ENCODE measurements at regions not wholly inside any gene's neighbourhood (a gene's known extent, or its start where the extent isn't known, plus 50 kb on each side); places are given as distances from the start of the nearest gene placed in this dataset.

DNA sequence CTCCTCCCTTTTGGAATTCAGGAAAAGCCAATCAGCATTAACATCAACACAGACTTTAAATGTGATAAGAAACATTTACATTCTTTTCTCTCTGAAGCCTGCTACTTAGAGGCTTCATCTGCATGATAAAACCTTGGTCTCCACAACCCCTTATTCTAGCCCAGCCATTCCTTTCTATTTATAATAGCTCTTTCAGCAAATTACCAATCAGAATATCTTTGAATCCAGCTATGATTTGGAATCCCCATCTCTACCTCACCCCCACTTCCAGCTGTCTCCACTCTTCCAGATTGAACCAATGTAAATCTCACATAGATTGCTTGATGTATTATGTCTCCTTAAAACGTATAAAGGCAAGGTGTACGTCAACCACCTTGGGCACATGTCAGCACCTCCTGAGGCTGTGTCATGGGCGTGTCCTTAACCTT, 139.7 kb downstream of the TUSC7 start:
- DNase-seq = no peak

- no peak for DNase-seq
Measured at GRCh38 chr3:116852803-116853202, 143.2 kb downstream of the TUSC7 start.

DNA sequence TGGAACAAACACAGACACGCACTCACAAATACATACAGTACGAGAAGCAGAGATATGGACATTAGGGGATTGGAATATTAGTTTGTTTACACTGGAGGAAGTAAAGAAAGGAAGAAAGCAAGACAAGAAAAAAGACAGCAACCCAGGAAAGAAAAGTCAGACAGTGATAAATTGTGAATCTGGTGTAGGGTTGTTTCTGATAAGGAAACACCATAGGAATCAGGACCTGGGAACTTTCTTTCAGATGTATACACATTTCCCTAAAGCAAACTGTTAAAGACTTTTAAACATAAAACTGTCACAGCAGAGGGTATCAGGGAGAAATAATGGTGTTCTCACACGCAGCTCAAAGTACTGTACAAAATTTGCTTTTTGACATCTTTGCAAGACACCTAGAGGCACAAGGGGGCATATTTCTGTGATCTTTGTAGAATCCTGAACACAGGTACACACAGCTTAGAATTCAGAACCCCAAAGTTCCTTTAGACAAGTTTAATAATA, 153.7 kb downstream of the TUSC7 start:
- DNase-seq = no peak

DNA sequence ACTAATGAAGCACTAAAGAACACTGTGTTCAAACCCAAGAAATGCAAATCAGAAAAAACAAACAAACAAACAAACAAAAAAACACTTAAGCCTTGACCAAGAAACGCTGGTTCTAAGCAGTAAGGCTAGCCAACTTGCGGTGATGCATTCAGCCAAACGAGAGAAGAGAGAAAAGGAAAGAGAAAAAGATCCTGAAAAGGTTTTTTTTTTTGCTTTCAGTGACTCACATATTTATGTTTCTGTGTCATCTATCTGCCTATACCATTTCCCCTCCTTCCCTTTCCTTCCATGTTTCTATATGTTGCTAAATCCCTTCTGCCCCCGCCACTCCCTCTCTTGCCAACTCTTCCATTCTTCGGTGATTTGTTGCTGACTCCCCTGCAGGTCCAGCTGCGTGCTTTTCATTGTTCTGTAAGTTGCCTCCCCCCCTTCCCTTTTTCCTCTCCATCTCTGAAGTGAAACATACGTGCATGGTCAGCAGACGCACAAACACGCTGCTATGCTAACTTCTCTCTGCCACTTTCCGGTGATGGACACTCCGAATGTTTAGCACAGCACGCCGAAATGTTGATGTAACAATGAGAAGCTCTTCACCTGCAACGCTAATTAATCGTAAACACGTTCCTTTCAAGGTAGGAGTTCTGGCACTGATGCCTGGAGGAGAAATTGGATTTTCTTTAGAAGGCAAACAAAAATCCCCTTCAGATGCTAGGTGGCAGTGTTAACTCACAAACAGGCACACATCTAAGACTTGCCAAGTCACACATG, 154.4 kb downstream of the TUSC7 start:
- no peak for DNase-seq

DNA sequence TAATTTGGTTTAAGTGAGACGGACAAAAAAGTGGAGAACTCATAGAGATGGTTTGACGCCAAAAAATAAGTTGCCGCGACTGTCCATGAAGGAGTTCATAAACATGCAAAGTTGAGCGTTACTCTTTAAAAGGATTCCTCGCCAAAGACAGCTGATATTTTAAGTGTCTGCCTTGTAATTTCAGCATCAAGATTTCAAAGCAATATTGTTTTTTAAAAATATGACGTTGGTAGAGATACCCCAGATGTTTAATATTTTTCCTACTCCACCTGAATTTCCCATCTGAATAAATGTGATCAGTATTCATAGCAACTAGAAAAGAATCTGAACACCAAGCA, 155.0 kb downstream of the TUSC7 start:
- DNase-seq = no peak

DNA sequence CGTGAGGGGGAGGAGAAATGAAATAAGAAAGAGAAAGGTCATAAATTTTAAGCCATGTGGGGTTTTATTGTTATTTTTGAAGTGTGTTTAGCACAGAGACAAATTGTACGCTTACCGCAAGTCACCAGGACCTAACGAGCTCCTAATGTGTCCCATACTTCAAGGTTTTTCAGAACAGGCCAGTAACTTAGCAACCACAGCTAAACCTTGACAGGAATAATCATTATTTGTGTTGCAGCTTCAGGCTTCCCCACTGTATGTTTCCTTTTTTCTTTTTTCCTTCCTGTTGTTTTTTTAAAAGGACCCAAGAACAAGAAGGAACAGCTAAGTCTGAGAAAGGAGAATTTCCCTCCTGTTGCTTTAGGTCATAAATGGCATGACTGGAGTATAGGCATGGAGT, 160.8 kb downstream of the TUSC7 start:
- DNase-seq = no peak

DNA sequence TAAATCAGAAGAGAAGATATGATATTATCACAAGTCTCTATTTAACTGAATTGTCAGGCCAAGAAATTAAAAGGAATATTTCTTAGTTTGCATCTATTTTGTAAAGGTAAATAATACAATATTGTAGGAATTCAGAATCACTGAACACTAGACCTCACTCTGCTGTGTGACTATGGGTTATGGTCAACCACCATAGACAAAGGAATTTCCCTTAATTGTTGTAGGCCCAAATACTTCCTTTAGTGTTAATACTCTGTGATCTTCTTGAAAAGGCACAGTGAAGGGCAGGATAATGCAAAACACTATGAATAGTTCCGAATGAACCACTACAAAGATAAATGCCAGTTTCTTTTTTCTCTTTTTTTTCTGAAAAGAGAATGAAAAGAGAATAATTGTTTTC, 162.3 kb downstream of the TUSC7 start:
- DNase-seq = no peak

DNA sequence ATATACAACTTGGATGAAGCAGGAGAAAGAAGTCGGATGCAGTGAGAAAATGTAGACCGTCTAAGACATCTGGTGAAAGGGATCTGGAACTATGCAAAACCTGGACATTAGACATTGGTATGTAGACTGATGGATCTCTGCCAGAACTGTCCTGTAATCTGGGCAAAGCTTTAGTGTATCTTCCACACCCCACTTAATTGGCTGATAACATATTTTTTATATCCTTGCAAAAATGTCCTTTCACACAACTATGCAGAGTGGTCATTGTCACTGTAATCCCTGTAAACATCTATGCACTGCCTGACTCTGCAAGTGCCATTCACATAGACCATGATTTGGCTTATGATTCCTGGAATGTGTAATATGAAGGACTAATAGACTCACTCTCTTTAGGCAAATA, 163.1 kb downstream of the TUSC7 start:
- DNase-seq = no peak

DNA sequence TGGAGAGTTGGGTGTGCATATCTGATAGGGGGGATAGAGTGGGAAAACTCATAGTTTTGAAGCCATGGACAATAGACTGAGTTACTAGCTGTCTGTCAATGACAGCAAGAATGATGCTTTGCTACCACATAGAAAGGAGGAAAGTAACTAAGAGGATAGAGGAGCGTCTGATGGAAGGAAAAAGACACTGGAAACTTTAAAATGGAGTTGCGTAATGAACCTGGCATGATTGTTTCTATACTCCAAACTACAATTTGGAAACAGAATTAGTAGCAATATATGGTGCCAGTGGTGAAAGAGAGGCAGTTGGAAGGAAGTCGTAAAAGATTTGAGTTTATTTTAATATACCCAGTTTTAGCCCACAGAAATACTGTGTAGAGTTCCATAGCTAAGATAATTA, 163.6 kb downstream of the TUSC7 start:
- DNase-seq = no peak

DNA sequence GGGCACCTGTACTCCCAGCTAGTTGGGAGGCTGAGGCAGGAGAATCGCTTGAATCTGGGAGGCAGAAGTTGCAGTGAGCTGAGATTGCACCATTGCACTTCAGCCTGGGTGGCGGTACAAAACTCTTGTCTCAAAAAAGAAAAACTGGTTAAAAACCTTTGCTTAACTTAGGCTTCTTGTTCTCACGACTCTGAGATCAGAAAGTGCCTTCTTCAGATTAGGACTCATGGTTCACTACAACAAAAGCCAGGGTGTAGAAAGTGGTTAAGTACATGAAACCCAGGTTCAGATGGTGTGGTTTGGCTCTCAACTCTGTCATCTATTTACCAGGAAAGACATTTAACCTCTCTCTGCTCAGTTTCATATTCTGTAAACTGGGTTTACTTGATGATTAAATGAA, 168.4 kb downstream of the TUSC7 start:
- DNase-seq = no peak

DNA sequence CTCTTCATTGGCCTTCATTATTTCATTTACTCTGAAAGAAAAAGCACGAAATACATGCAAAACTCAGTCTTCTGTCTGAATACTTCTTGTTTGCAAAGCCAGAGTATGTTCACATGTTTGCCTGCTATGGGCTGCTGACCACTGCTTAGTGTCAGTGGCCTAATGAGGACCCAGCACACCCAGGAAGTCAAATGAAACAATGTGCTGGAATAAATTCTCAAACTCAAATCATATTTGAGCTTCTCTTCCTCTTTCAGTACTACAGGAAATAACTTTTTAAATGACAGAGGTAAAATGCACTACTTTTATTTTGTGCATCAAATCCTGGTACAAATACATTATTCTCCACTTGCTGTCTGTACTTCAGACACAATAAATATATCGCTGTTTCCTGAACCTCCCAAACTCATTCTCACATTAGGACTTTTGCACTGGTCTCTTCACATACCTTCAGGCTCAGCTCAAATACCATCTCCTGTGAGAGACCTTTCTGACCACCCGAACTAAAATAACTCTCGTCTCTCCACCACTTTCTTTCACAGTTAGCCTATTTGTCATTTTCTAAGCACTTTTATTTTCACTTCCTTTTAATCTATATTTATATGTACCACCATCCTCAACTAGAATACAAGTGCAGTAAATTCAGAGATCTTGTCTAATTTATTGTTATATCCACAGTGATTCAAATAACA, 176.8 kb downstream of the TUSC7 start:
- DNase-seq = no peak

GRCh38 chr3:116896116-116896515, 186.5 kb downstream of the TUSC7 start:
- DNase-seq = no peak

GRCh38 chr3:116897382-116897781, 187.8 kb downstream of the TUSC7 start:
- DNase-seq = no peak

DNA sequence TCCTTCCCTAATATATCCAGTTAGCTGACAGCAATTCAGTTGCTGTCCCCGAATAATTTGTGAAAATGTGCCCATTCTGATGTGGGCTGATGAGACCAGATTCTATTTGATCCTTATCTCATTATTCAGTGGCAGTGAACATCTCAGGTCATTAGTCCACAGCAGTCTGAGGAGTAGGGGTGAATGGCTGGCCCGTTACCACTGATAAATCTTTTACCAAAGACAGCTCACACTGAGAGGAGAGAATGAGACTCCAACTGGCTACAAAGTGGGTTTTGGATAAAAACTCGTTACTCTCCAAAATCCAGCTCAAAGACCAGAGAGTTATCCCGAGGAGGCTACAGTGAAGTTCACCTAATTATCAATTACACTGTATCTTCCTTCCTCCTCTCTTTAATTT, 189.7 kb downstream of the TUSC7 start:
- no peak for DNase-seq

- DNase-seq = no peak
Measured at GRCh38 chr3:116905334-116905733, 195.8 kb downstream of the TUSC7 start.

DNA sequence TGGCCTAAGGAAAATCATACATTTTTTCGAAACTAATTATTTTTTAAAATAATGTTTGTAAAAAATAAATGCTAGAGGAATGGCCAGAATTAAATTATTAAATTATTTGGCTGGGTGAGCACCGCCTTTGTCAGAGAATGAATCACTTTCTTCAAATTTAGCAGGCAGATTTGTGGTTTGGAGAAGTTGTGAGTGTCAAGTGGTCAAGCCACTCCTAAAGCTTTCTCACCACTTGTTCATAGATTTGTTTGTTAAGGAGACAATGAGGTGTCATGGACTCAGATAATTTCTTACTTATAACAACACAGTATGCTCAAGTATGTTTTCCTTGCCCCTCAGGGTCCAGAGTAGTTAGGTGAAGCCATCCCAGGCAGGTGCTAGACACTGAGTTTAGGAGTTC, 196.2 kb downstream of the TUSC7 start:
- no peak for DNase-seq

DNA sequence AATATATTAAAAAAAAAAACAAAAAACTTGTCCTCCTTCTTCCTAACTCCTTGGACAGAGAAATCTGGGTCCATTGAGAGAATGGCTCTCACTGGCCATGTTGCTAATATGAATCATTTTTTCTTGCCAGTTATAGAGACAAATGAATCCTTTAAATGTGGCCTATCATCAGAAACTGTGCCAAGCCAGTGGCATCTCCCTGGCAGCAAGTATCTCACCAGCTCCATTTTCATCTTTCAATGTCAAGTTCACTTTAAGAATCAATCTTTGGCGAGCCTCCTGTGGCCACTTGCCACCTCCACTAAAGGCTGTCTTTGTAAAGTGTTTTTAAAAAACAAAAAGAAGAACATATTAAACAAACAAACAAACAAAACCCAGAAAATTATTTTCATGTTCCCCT, 202.5 kb downstream of the TUSC7 start:
- DNase-seq = no peak

GRCh38 chr3:116914004-116914403, 204.4 kb downstream of the TUSC7 start:
- DNase-seq = no peak

- no peak for DNase-seq
Measured at GRCh38 chr3:116916836-116917235, 207.3 kb downstream of the TUSC7 start.

DNA sequence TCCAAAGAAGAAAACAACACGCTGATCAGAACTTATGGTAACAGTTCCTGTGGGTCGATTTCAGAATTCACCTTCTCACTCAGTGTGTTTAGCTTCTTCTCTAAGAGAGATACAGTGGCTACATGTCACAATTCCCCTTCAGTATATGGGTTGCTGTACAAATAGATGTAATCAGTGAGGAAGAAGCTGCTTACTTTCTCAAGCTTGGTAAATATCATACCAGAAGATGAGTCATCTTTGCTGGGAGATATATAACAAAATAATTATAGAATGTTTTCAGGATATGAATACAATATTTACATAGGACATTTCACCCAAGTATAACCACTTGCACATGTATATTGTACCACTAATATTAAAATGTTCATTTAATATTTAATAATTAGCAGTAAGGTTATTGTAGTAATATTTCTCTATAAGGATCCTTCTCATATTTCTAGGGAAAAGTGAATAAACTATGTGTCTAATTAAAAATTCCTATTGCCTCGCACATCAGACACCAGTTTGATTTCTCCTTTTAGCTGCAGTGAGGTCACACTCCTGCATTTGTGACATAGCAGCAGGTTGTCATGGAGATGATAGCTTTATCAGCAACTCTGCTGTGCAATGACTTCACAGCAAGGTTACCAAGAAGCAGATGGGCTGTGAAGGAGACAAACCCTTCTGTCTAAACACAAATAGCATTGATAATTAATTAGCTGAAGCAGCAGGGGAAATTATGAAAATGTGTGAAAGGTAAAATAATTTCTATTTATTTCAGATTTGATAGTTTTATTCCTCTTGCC, 211.4 kb downstream of the TUSC7 start:
- DNase-seq = no peak

DNA sequence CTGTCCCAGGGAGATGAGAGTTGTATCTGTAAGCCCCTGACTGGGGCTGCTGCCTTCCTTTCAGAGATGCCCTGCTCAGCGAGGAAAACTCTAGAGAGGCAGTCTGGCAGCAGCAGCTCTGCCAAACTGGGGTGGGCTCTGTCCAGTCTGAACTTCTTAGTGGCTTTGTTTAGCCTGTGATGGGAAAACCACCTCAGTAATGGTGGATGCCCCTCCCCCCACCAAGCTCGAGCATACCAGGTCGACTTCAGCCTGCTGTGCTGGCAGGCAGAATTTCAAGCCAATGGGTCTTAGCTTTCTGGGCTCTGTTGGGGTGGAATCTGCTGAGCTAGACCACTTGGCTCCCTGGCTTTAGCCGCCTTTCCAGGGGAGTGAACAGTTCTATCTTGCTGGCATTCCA, 218.3 kb downstream of the TUSC7 start:
- no peak for DNase-seq

DNA sequence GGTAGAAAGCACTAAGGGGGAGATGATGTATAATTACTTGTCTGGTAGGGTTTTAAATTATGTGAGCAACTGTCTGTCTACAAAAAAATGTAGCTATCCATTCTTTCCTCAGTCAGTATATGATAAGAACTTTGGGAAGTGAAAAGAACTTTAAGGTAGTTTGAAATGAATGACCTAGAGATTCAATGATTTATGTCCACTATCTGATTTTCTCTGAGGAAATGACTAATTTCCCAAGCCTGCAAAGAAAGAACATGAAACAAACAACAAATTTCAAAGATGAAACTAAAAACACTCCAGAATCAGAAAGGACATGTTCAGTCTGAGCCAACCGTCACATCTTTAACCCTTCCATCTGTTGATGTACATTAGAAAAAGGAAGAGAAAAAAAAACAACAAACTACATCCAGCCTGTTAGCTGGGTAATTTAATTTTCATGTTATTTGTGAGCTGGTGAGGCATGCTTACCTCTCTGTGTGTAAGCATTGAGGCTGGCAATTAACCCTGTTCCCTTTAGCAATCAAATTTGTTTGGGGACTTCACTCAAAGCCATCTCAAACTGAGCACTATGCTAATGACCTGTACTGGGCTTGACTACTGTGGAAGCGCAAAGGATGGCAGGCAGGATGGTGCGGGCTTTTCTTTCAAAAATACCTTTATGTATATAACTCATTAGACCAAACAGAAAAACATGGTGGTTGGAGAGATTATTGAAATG, 220.1 kb downstream of the TUSC7 start:
- no peak for DNase-seq

DNA sequence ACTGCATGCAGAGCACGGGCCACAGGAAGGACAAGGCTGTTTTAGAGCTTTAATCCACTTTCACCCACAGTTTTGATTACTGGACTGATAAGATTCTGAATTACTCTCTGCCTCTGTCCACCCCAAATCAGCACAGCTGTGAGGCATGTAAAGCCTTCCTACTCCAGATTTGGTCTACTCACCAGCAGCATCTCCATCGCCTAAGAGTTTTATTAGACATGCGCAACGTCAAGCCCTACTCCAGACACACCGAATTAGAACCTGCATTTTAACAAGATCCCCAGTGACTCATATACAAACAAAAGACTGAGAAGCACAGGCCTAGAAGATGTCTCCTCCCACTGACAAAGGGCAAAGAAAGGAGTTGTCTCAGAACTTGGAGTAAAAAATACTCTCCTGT, 221.2 kb downstream of the TUSC7 start:
- DNase-seq = no peak

All from stimulated activated CD4-positive, alpha-beta T cell treated with anti-CD3 and anti-CD28 coated beads, Interleukin-4, amount 100 ng/mL, for 4 hours (primary cell).